Stimulated activated CD4-positive, alpha-beta T cell treated with anti-CD3 and anti-CD28 coated beads, Interleukin-4, amount 100 ng/mL, for 24 hours (primary cell): ENCODE measurements at regions not wholly inside any gene's neighbourhood (a gene's known extent, or its start where the extent isn't known, plus 50 kb on each side); places are given as distances from the start of the nearest gene placed in this dataset.
"Not testable (repeated sequence)": the region's sequence is repeated elsewhere in the genome, so short reads cannot be mapped to it uniquely, and the experiment has no call there.

Experiments used
- DNase-seq: peaks from one replicate; pipeline ENCODE4 v3.0.0-alpha.2; 2020

DNA sequence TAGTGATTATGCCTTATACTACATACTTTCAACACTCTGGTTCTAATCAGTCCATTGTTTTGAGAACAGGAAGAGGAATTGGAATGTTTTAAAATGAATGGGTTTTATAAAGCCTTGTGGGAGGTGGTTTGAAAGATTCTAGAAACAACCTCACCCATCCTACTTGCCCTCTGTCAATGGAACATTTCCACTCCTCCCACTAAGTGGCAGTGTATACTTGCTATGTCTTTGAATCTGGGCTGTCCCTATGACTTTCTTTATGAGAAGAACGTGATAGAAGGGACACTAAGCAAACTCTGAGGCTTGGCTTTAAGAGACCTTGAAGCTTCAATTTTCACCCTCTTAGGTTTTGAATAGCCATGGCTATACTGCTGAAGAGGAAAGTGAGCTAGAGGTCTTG, 611.2 kb downstream of the PPP4R3C start:
- DNase-seq = no peak

DNA sequence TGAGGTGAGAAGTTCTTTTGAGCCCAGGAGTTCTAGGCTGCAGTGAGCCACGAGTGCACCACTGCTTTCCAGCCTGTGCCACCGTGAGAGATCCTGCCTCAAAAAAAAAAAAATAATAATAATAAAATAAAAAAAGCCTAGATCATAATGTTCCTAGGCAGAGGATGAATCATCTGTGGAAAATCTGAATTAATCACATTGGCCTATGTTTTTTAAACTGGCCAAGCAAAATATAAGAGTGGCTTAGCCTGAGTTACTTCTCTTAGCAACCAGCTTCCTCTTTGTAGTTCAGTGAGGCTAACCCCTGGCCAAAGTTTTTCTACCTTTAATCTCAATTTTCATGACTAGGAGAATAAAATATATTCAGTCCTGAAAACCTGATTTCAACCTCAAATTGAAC, 614.6 kb downstream of the PPP4R3C start:
- DNase-seq = no peak

DNA sequence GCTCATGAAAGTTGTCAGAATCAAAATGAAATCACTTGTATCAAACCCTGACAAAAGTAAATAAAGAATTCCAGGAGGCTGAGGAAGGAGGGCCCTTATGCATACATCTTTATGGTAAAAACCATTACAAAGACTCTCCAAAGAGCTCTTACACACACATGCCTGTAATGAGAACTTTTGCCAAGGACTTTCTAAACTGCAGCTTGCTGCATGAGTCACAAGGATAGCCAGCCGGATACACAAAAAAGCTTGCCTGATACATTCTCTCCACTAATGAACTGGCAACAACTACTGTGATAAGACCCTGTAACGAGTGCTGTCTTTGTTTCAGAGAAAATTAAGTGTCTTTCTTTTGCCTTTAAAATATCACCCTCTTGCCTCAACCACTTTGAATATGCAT, 618.1 kb downstream of the PPP4R3C start:
- no peak for DNase-seq

DNA sequence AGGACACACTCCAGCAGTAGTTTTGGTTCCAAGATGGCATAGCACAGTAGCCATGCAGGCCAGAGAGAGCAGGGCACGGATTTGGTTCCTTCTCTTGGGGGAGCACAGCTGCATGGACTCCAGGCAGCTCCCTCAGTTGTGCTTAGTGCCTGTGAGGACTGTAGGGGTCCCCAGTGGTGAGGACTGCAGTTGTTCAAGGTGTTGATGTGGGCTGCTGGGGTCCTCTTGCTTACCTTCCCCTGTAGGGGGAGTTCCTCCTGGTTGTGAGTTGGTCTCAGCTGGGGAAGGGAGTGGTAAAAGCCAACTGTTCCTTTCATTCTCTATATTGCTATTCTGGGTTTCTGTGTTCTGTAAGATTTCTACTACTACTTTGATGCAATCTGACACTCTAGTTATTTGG, 606.5 kb downstream of the MAGEB5 start:
- DNase-seq = no peak

DNA sequence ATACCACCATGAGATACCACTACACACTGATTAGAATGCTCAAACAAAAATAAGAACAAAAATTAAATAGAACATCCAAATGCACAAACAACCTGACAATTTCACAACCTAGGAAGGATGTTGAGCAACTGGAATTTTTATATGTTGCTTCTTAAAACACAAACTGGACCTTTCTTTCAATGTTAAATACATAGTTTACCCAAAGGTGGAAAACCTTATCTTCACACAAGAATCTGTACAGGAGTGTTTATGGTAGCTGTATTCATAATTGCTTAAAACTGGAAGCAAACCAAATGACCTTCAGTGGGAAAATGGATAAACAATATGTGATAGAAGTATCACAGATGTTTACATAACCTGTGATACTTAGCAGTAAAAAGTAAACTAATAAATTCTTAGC, 573.8 kb downstream of the MAGEB5 start:
- no peak for DNase-seq

DNA sequence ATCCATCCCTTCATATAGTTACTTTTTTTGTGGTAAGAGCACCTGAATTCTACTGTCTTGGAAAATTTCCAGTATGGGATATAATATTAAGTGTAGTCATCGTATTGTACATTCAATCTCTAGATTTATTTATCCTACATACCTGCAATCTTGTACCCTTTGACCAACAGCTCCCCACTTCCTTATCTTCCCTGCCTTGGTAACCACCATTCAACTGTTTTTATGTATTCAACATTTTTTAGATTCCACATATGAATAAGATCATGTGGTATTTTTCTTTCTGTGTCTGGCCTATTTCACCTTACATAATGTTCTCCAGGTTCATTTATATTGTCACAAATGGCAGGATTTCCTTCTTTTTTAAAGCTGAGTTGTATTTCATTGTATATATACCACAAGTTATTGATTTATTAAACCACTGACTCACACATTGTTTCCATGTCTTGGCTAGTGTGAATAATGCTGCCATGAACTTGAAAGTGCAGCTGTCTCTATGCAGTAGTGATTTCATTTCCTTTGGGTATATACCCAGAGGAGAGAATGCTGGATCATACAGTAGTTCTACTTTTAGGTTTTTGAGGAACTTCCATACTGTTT, 572.5 kb downstream of the MAGEB5 start:
- DNase-seq = no peak

DNA sequence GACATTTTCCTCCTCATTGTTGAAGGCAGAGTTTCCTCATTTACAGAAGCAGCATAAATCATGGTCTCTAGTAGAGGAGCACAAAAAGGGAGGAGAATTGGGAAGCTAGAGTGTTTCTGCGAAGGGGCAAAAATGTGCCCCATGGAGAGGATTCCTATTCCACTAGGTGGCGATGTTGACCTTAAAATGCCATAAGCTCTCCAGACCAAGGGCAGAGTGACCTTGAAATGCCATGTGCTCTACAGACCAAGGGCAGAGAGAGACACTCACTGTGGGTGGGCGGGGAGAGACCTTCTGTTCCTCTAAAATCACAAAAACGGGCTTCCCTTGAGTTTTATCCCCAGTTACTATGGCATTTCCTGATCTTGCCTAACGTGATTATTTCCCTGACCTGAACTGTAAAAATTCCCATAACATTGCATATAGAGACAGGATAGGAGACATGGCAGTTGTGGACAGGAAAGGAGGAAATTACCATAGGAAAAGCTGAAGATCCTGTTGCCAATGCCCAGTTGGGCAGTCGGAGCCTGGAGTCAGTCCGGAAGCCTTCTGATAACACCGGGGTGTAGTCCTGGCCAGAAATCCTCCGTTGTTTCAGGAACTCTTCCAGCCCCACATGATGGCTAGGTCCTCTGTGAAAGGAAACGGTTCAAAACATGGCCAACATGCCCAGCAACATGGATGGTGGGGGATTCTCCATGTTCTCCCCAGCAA, 567.7 kb downstream of the MAGEB5 start:
- no peak for DNase-seq

DNA sequence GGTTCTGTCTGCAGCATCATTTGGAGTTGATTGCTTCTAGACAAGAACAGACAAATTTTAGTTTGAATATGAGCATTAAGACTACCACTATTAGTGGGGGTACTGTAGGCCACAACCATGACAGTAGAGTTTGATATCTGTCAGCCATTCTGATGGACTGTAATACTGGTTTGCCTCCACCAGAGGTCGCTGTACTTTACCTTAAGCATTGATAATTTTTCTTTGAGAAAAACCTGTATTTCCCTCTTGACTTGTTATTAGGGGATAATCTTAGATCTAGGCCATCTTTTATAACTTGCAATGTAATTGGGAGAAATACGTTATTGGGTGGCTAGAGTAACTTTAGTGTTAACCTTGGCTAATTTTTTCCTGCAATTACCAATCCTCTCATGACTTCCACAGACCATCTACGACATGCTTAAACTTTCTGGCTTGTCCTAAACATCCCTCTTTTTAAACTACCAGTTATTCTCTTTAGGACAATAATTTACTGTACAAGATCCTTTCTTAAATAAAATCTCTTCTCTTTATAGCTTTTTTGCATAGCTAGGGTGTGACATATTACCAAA, 562.4 kb downstream of the MAGEB5 start:
- no peak for DNase-seq

DNA sequence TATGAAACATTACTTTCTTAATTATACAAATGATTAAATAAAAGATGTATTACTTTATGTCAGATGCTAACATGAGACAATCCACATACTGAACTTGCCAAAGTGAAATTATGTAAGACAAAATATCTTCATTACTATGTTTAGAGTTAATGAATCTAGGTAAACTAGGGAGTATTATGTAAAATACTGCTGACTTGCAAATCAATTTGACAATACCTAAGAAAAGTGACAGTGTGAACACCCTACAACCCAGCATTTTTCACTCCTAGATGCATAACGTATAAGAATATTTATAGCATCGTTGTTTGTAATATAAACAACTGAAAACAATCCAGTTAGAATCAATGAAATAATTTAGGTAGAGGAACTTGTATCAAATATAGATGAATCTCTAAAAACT, 546.3 kb downstream of the MAGEB5 start:
- no peak for DNase-seq

DNA sequence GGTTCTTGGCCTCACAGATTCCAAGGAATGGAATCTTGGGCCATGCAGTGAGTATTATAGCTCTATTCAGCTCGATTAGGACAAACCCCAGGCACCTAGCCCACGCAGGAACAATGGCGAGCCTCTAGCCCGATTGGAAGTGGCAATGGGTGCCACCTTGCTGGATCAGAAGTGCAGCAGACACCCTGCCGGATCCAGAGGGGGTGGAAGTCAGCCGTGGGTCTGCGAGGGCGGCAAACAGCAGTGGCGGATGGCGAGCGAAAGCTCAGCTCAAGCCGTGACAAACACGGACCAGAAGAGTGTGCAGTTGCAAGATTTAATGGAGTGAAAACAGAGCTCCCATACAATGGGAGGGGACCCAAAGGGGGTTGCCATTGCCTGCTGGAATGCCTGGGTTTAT, 539.8 kb downstream of the MAGEB5 start:
- not testable (repeated sequence) for DNase-seq

DNA sequence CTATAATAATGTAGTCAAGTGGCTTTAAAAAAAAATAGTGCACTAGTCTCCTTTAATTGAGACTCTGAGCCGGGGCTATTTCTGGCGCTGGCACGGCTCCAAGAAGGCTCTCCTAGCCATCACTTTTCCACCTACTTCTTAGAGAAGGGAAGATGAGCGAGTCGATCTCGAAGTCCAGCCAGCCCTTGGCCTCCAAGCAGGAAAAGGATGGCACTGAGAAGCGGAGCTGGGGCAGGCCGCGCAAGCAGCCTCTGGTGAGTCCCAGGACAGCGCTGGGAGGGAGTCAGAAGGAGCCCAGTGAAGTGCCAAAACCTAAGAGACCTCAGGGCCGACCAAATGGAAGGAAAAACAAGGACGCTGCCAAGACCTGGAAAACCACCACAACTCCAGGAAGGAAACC, 531.9 kb downstream of the MAGEB5 start:
- DNase-seq = no peak

DNA sequence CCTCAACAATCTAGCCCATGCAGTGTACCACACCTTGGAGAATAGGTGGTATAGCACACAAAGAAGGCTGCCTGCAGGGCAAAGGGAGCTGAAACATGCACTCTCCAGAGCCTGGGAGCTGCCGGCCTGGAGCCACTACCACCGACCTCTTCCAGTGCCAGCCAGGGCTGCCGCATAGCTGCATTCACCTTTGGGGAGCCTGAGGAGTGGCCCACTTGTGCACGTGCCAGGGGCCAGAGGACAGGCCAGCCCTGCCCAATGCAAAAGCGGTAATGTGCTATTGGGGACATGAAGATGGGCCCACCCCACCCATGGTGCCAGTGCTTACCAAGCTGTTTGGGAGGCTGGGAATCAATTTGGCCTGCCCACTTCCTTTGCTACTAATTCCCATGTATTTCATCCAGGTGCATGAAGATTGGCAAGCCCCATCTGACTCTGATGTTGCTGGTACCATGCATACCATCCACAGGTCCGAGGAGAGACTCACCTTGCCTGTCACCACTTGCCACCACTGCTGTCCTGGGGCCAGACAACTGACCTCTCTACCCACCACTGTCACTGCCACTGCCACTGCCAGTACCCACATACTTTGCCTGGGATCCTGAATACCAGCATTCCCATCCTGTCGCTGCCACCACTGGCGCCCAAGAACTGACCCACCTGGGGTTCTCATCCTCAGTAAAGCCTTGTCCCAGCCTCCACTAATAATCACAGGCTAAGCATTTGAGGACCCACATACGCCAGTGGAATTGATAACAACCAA, 506.9 kb downstream of the MAGEB5 start:
- no peak for DNase-seq

DNA sequence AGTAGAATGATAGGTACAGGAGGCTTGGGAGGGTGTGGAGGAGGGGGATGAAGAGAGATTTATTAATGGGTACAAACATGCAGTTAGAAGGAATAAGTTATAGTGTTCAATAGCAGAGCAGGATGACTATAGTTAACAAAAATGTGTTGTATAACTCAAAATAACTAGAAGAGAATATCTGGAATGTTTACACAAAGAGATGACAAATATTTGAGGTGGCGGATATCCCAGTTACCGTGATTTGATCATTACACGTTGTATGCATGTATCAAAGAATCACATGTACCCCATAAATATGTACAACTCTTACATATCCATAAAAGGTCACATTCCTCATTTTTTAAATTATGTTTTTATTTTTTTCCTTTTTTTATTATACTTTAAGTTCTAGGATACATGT, 456.6 kb downstream of the MAGEB5 start:
- no peak for DNase-seq

DNA sequence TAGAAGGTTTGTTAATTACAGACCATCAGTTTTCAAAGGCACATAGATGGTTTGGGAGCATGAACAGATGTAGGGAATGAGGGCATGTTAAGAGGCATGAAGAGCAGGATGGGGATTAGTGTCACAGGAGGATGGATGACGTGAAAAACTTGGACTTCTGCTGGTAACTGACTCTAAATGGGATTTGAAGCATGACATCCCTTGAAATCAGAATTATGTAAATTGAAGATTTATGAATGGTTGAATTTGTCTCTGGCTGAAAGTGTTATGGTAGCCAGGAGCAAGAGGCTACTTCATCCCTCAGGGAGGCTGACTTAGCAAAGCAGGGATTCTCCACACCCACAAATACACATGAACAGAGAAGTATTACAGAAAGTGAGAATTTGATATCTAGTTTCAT, 454.6 kb downstream of the MAGEB5 start:
- DNase-seq = no peak

DNA sequence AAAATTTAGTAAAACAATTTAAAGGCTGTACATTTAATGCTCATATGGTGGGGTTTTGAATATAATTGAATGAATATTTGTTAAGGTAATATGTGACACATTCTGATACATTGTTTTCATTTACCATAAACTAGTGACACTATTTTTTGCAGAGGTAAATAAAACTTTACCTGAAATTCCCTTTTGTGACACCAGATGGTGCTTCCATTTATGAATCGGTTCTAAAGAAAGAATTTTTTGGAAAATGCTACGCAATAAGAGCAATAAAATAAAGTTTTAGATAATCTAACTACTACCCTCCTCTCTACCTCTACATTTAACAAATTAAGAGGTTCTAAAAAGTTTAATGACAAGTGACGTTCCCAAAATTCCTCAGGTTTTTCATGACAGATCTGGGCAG, 448.9 kb downstream of the MAGEB5 start:
- no peak for DNase-seq

DNA sequence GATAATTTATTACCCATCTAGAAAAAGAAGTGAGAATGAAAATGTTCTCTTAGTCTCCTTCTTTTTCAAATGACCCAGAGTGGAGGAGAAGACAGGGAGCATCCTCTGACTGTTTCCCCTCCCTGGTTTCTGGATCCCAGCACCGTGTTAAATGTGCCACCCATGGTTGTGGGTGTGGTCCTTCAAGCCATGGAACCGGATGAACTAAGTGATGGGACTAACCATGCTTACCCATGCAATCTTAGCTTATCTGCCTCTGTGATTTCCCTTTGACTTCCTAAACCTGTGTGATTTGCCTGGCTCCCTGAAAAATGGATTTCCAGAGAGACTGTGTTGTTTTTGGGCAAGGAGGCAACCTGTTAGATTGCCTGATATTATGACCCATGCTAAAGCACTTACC, 437.1 kb downstream of the MAGEB5 start:
- no peak for DNase-seq

DNA sequence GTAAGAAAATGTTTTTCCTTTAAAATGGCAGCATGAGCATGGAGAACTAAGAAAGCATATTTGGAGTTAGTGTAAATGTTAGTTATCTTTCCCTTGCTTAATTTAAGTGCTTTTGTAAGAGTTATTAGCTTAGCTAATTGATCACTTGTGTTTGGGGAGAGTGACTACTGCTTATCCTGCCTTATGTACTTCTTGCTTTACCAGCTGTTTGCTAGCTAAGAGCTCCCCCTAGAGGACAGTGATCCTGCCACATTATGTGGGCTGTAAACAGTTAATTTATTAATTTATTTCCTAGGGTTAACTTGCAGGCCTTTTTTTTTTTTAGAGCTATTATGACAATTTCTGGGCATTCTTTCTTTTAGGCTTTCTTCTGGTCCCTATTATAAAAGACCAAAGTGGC, 435.8 kb downstream of the MAGEB5 start:
- no peak for DNase-seq

DNA sequence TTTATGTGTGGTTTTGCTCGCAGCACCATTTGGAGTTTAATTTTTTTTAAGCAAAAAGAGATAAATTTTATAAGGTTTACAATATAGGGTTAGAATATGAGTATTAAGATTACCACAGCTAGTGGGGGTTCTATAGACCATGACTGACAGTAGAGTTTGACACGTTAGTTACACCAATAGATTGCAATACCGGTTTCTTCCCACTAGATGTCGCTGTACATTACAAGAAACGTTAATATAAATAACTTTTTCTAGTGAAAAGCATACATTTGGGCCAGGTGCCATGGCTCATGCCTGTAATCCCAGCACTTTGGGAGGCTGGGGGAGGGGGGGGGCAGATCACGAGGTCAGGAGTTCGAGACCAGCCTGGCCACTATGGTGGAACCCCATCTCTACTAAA, 433.6 kb downstream of the MAGEB5 start:
- no peak for DNase-seq

DNA sequence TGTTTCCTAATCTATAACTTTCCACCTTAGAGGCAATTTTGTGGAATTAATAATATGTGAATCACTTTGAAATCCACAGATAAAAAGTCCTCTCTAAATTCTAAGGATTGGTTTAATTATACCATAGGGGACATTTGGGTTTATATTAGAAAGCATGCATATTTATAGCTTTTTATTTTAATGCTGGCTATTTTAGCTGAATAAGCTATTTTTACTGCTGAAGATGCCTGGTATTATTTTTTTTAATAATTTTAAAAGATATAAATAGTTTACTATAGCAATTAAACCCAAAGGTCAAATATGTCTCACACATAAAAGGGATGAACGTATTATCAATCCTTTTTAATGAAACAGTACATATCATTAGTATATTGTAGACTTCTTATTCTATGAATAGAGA, 415.4 kb downstream of the MAGEB5 start:
- no peak for DNase-seq

DNA sequence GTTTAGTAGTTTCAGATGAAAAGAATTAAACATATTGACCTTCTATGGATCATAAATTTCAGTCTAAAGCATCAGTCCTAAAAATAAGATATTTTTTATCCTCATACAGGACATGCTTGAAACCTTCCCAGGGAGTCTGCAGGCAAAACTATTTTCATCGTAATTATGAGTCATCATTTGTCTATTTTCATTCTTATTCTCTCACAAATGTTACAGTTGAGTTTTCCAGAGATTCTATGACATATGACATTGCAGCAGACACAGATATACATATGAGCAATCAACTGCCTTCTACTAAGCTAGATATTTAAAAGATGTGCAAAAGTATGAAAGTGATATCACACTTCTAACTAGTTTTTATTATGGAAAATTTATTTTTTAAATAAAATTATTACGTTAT, 398.0 kb downstream of the MAGEB5 start:
- DNase-seq = no peak

DNA sequence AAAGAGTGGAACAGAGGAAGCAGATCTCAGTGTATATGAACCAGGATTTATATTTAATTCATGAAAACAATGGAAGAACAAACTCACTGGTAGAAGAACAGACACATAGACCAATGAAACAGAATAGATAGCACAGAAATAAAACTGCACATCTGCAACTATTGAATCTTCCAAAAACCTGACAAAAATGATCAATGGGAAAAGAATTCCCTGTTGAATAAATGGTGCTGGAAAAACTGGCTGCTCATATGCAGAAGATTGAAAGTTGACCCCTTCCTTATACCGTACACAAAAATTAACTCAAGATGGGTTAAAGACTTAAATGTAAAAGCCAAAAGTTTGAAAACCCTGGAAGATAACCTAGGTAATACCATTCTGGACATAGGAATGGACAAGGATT, 391.0 kb downstream of the MAGEB5 start:
- no peak for DNase-seq

DNA sequence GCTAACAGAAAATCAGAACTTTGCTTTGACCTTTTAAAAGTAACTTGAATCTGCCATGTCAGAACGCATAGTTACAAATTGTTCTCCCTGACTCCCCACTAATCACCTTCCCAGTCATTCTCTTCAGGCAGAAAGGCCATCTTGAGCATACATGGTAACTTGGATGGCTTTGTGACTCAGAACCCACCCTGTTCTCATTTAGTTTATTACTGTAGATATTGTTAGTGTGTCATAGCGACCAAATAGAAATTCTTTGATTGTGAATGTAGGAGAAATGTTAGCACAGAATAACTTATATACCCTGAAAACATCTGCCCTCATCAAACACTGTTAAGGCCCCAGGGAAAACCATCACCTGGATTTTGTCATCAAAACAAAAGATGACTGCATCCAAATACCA, 382.0 kb downstream of the MAGEB5 start:
- DNase-seq = no peak

DNA sequence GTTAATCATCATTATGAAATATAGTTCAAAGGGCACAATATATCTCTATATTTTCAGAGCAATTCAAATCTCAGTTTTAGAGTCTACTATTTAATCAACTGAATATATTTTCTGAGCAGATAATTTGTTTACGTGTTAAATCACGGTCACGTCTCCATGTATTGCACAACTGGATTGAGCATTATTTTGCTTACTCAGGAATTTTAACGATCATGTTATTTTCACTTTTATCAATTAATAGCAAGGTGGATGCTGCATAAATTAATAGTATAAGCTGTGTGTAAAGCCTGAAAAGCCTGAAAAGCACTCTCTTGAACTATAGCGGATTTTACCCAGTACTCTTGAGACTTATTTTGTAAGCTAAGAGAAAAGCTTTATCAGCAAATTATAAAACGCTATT, 374.9 kb downstream of the MAGEB5 start:
- DNase-seq = no peak

DNA sequence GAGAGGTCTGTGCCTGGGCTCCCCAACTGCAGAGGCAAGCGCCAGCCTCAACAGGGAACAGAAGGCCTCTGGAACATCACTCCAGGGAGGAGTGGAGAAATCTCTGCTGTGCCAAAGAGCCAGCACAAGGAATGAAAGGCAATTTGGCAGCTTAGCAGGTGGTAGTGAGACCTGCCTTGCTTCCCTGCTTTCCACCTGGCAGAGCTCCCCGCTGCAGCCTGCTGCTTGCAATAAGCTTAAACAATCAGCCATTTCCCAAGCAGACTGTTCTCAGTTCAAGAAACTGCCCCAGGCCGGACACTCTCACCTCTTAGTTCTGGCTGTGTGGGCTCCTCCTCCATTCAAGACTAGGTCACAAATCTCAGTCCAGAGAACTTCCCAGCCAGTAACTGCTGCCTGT, 370.6 kb downstream of the MAGEB5 start:
- DNase-seq = no peak
